Hepatocyte (in vitro differentiated cells): ENCODE measurements at regions not wholly inside any gene's neighbourhood (a gene's known extent, or its start where the extent isn't known, plus 50 kb on each side); places are given as distances from the start of the nearest gene placed in this dataset.

Experiments used
- EZH2phosphoT487 ChIP-seq: fragments of 200-600 bp; sonication (generic); IDR thresholded peaks from one replicate; pipeline ENCODE4 v1.6.1; 2018; ENCODE audit warnings: antibody characterized with exemption, mild to moderate bottlenecking, low read depth, moderate library complexity; ENCODE audit not compliant: unreplicated experiment, severe bottlenecking
- TF ChIP-seq, protein P1 (sequence below): fragments of 200-600 bp; sonication (generic); IDR thresholded peaks from 2 replicates; pipeline ENCODE4 v1.5.1; 2016; ENCODE audit warnings: antibody characterized with exemption, mild to moderate bottlenecking; ENCODE audit not compliant: poor library complexity

- TF ChIP-seq, protein P1, sequence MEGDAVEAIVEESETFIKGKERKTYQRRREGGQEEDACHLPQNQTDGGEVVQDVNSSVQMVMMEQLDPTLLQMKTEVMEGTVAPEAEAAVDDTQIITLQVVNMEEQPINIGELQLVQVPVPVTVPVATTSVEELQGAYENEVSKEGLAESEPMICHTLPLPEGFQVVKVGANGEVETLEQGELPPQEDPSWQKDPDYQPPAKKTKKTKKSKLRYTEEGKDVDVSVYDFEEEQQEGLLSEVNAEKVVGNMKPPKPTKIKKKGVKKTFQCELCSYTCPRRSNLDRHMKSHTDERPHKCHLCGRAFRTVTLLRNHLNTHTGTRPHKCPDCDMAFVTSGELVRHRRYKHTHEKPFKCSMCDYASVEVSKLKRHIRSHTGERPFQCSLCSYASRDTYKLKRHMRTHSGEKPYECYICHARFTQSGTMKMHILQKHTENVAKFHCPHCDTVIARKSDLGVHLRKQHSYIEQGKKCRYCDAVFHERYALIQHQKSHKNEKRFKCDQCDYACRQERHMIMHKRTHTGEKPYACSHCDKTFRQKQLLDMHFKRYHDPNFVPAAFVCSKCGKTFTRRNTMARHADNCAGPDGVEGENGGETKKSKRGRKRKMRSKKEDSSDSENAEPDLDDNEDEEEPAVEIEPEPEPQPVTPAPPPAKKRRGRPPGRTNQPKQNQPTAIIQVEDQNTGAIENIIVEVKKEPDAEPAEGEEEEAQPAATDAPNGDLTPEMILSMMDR: no peak
- no peak for TF ChIP-seq EZH2phosphoT487
Observed at GRCh38 chr7:82624337-82624736, 180.8 kb upstream of the CACNA2D1 start.
